ENCODE measurements at regions not wholly inside any gene's neighbourhood (a gene's known extent, or its start where the extent isn't known, plus 50 kb on each side); places are given as distances from the start of the nearest gene placed in this dataset.

DNA sequence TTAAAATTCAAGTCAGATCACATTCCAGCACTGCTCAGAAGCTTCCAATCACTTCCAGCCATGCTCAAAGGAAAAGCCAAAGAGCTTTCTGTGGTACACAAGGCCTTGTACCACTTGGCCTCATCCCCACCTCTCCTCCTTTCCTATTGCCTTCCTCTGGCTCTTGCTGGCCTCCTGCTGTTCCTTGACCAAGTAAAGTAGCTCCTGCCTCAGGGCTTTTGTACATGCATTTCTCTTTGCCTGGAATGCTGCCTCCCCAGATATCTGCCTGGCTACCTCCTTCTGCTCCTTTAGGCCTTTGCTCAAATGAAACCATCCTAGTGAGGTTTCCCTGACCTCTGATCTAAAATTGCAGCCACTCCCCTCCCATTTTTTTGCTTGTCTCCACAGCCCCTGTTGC, 51.2 kb upstream of the TCL1B start:
- Histone ChIP-seq H3K36me3 (ENCODE audit: insufficient read depth, low read length) (no peaks in the 10 kb centered on the region; the same call in 1 of the 2 replicates), H3K27ac (ENCODE audit: low read depth, low read length, poor library complexity, severe bottlenecking) (no peak overlapping the region), H3K9me3 (ENCODE audit: low read length) (no peaks in the 10 kb centered on the region; the same call in none of the 2 replicates), H3K4me3 (ENCODE audit: low read depth, low read length, poor library complexity, severe bottlenecking) (no peak overlapping the region), H3K9me2 (ENCODE audit: insufficient read depth, low read length) (no peaks in the 10 kb centered on the region), H3K4me1 (ENCODE audit: insufficient read depth, low read length, poor library complexity, severe bottlenecking) (no peaks in the 10 kb centered on the region), H3K4me2 (ENCODE audit: low read length) (no peak overlapping the region), H2AFZ (ENCODE audit: low read length) (no peak overlapping the region), H4K20me1 (ENCODE audit: insufficient read depth, low read length) (no peaks in the 10 kb centered on the region), H3K79me2 (ENCODE audit: insufficient read depth, low read depth, low read length) (no peaks in the 10 kb centered on the region)
- intact Hi-C loops (cut with micrococcal nuclease; ENCODE audit: unreplicated experiment): no loop called here
- BruUV-seq (replicated peaks): no TSS peak
- no peak for TF ChIP-seq EZH2phosphoT487 (IDR thresholded peaks at IDR 0.05; ENCODE audit: borderline replicate concordance, low read depth, low read length)
- TF ChIP-seq, protein P1, sequence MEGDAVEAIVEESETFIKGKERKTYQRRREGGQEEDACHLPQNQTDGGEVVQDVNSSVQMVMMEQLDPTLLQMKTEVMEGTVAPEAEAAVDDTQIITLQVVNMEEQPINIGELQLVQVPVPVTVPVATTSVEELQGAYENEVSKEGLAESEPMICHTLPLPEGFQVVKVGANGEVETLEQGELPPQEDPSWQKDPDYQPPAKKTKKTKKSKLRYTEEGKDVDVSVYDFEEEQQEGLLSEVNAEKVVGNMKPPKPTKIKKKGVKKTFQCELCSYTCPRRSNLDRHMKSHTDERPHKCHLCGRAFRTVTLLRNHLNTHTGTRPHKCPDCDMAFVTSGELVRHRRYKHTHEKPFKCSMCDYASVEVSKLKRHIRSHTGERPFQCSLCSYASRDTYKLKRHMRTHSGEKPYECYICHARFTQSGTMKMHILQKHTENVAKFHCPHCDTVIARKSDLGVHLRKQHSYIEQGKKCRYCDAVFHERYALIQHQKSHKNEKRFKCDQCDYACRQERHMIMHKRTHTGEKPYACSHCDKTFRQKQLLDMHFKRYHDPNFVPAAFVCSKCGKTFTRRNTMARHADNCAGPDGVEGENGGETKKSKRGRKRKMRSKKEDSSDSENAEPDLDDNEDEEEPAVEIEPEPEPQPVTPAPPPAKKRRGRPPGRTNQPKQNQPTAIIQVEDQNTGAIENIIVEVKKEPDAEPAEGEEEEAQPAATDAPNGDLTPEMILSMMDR (conservative IDR thresholded peaks at IDR 0.05; ENCODE audit: low read length): no peak
- CTCF ChIA-PET (ENCODE audit: unreplicated experiment): interaction anchor here (0.6 to 1.0 kb wide), 2 partner anchors 8 to 10 kb away, joined by 3 read pairs; no protein-coding TSS in a partner anchor
- no peak for DNase-seq (ENCODE audit: low spot score)
- POLR2A ChIA-PET: interaction anchor here (0.8 kb wide), 1 partner anchor 17 kb away, joined by 4 read pairs; no protein-coding TSS in a partner anchor

All from OCI-LY7 (cell line).